Activated CD4-positive, alpha-beta T cell treated with anti-CD3 and anti-CD28 coated beads, Interleukin-2, amount 50 U/mL, for 16 hours (primary cell): ENCODE measurements at regions not wholly inside any gene's neighbourhood (a gene's known extent, or its start where the extent isn't known, plus 50 kb on each side); places are given as distances from the start of the nearest gene placed in this dataset.
"Not testable (repeated sequence)": the region's sequence is repeated elsewhere in the genome, so short reads cannot be mapped to it uniquely, and the experiment has no call there.

Experiments used
- DNase-seq: peaks from one replicate; pipeline ENCODE4 v3.0.0-alpha.2; 2020

GRCh38 chr14:23763394-23763793, 127.2 kb downstream of the DHRS2 start:
- DNase-seq = no peak

GRCh38 chr14:23766737-23767401, 130.7 kb downstream of the DHRS2 start:
- no peak for DNase-seq

GRCh38 chr14:23769221-23769728, 133.1 kb downstream of the DHRS2 start:
- not testable (repeated sequence) for DNase-seq

DNA sequence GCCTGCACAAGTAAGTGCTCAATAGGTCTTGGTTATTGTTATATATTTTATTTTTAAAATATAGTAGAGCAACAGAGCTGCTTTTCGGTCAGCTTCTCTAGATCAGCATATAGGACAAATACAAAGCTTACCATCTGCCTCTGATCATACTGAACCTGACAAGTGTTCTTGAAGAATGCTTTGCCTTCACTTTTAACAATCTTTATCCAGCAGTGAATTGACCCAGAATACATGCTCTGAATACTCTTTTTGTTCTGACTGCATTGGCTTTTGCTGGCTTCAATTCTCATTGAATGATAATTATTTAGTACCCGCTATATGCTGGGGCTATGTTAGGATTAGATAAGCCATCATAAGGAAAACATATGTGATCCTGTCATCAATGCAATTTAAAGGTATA, 137.8 kb downstream of the DHRS2 start:
- DNase-seq = no peak

- no peak for DNase-seq
Measured at GRCh38 chr14:23776296-23776695, 140.1 kb downstream of the DHRS2 start.

DNA sequence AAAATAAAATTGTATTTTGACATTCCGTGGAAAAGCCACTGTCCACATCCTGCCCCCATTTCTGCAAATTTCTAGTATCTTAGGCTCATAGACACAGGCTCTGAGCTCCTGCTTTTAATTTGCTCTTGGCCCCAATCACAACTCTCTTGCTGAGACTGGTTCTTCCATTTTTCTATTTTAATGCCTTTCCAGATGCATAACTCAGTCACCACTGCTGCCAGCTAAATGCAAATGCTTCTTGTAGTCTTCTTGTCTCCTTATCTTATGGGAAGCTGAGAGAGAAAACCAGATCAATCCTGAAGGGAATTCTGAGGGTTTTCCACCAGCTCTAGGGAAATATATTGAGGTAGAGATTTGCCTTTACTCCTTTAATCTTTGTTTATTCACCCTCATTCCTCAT, 149.0 kb downstream of the DHRS2 start:
- DNase-seq = no peak

GRCh38 chr14:23787436-23787835, 151.3 kb downstream of the DHRS2 start:
- DNase-seq = no peak

GRCh38 chr14:23789696-23790095, 153.5 kb downstream of the DHRS2 start:
- no peak for DNase-seq

DNA sequence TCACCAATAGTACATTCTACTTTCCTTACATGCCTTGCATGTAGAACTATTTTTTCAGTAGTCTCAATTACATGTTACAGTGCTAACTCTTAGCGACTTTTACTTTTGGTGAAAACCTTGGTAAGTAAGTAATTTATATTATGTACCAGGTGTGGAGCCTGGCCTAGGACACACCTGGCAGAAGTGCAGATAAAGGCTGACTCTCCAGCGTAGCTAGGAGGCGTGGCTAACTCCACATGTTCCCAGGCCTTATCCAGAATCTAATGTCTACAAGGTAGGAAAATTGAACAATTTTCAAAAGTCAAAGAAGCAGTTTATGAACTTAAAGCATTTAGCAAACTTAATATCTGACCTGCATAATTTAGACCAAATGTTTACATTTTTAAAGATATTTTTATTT, 157.4 kb downstream of the DHRS2 start:
- DNase-seq = no peak

DNA sequence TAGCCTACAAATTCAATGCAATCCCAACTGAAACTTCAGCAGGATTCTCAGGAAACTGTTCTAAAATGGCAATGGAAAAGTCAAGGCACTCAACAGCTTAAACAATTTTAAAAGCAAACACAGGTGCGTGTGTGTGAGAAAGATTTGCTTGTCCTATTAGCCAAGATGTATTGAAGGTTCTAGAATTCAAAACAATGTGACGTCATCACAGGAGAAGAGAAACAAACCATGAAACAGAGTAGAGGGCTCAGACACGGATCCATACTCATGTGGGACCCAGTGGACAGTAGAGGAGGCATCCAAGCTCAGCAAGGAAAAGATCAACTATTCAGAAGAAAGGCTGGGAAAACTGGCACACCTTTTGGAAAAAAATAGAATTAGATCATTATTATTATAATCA, 152.8 kb upstream of the DHRS4 start:
- DNase-seq = no peak

DNA sequence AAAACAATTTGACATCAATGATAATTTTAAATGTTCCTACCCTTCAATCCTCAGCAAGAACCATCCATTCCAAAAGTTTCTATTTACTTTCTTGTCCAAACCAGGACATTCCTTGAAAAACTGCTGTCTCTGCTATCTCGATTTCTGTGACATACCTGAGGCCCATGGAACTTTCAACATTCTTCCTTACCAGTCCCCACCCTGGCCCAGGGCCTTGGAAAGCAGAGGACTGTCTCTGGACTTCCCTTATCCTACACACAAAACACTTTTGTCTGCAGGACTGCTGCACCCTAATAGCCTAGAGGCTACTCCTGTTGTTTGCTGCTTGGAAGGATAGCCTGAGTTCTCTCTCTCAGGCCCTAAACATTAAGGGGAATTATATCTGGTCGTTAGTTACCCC, 151.8 kb upstream of the DHRS4 start:
- no peak for DNase-seq

DNA sequence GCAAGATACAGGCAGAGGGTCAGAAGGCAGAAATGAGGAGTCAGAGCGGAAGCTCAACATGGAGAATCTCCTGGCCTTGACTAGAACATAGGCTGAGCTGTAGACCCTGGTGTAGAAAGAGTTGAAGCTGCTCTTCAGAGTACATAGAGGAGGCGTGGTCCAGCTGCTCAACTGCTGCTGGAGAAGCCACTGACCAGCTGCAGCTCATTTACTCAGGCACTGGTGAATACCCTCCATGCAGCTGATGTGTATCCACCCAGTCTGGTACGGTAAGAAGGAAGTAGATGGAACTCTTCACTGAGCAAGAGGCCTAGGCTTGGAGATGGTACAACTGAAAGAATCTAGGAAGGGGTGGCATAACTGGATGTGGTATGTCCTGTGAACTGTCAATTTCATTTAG, 148.8 kb upstream of the DHRS4 start:
- DNase-seq = no peak

GRCh38 chr14:23805761-23806160, 147.8 kb upstream of the DHRS4 start:
- no peak for DNase-seq

DNA sequence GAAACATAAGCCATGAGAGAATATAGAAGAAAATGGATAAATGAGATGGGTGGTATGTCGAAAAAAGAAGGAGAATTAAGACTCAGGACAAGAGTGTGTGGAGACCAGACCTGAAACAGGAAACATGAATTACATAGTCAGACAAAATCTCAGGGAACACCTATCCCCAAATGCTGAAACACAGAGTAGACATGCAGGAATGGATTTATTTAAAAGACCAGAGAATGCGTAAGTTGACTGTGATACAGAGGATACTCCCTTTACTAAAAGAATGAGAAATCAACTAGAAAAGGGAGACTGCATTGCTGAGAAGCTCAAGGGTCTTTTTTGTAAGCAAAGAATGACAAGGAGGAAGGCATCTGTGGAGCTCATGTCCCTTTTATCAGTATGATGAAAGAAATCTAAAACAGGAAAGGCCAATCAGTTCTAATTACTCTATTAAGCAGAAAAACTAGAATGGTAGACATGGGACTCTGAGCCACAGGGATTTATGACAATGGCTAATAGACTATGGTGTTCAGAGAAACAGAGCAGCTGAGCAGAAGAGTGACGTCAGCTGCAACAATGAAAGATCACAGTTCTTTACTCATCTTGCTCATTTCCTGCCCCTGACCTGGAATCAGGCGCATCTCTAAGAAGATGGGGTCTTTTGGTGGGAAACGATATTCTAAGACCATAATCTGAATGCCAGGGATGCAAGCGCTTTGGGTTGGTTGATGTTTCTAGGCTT, 138.9 kb upstream of the DHRS4 start:
- no peak for DNase-seq

GRCh38 chr14:23816371-23816770, 137.2 kb upstream of the DHRS4 start:
- DNase-seq = no peak

DNA sequence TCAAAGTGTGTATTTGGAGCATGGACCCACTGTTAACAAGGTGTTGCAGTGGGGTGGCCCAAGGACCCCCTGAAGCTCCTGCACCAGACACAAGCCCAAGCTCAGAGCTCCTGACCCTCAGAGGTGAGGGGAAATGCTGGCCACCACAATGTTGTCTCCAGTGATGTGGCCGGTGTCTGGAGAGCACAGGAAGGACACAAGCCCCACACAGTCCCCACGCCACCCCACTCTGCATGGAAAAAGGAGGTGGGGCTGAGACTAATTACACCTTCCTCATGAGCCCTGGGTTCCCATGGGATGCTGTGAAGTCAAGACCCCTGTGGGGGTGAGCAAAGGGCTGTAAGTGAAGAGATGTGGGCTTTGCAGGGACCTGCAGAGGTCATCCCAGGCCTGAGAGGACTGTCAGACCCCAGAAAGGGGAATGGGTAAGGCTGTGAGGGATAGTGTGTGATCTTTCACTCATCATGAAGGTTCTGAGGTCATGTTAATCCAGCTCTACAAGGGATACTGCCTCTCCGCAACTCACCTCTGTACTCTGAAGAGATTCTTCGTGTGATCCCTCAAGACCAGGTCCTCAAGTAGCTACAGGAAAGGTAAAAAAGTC, 136.3 kb upstream of the DHRS4 start:
- no peak for DNase-seq

DNA sequence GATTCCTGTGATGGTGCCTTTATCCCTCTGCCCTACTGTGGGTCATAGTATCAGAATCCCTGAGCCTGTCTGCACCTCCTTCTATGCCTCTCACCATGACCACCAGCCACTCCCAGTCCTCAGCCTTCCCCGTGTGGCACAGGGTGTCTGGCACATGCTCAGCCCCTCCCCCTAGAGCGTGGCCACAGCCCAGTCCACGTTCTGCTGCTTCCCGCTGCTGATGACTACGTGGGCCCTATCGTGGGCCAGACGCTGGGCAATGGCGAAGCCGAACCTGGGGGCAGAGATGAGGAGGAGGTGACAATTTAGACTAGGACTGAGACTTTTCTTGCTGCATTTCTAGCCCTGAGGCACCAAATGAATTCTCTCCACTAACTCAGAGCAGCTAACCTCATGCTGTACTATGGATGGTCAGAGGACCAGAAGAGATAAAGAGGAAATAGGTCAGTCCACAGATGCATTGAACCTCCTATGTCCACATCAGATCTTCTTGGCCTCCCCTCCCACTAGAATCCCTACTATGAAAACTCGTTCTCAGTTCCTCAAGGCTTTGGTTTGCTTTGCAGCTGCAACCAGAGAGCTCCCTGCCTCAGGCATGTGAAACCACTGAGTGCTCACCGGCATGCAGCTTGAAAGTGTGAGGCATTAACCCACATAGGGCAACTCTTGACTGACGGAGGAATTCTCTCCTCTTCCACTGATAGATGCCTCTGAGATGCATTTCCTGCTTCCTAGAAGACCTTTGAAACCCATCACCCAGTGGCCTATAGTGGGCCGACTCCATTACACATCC, 126.3 kb upstream of the DHRS4 start:
- DNase-seq = no peak

GRCh38 chr14:23828001-23828400, 125.6 kb upstream of the DHRS4 start:
- no peak for DNase-seq

- no peak for DNase-seq
Measured at GRCh38 chr14:23828616-23829015, 125.0 kb upstream of the DHRS4 start.

DNA sequence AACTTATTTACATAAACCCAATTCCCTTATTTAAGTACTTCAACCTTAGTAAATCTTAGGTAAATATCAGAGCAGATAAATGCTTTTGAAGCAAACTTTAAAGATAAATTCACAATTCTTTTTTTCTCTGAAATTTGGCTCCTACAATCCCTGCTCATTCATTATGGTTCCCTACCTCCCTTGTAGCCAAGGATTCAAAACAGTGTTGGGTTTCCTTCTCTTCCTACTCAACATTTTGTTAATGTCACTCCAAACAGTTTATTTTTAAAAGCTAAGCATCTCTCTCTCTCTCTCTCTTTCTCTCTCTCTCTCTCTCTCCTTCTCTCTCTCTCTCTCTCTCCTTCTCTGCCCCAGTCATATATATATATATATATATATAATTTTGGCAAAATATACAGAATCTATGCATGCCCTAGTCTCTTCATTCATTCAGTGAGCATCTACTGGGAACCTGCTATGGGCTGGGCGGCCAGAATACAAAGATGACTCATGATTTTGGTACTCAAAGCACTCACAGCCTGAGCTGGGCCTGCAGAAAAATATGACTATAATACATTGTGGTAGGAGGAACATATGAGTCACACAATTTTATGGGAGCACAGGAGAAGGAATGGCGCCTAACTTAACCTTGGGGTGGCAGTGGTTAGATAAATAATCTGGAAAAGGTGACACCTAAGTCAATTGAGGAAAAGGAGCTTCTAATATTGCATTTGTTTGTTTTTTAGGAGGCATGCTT, 123.7 kb upstream of the DHRS4 start:
- no peak for DNase-seq

DNA sequence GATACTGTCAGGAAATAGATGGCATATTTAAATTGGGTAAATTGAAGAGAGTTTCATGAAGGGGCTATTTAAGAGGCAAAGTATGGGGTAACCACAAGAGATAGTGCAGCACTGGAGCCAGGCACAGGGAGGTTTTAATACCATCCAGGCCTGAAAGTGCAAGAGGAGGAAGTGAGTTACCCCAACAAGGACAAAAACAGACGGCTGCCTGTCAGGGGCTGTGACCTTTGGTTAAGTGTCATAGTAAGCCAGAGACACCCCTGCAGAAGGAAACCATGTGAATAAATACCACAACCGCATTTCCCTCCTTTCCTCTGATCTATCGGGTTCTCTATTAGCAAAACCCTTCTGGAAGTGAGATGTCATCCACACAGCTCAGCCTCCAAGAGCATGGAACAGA, 122.0 kb upstream of the DHRS4 start:
- no peak for DNase-seq

- no peak for DNase-seq
Measured at GRCh38 chr14:23861666-23862065, 91.9 kb upstream of the DHRS4 start.

DNA sequence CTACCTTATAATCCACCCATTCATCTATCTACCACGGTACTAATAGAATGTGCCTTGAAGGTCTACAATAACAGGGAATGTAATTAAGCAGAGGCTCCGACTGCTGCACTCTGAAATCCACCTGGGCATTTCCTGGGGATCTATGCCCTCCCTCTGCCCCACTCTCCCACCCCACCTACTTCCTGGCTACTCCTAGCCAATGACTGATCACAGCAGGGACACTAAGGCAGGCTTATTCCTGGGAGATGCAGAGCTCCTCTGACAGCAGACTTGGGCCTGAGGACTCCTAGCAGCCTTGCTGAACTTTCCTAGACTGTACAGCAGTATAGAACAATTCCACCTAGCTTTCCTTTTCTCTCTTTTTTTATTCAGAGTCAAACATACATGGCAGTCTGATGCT, 91.1 kb upstream of the DHRS4 start:
- no peak for DNase-seq
